MM.1S (cell line): ENCODE measurements at regions not wholly inside any gene's neighbourhood (a gene's known extent, or its start where the extent isn't known, plus 50 kb on each side); places are given as distances from the start of the nearest gene placed in this dataset.

Experiments used
- DNase-seq: peaks from one replicate; pipeline ENCODE4 v3.0.0-alpha.2; 2015
- H2AFZ ChIP-seq: fragments of 300-600 bp; sonication (generic); 2 replicates; pipeline ENCODE4 v1.6.0; 2016; ENCODE audit warnings: antibody characterized with exemption, low read length
- H3F3A ChIP-seq: fragments of 300-600 bp; sonication (generic); 2 replicates; pipeline ENCODE4 v1.6.1; 2016; ENCODE audit warnings: mild to moderate bottlenecking, antibody characterized with exemption, low read length, moderate library complexity, mixed read lengths; ENCODE audit not compliant: insufficient read depth
- H3K27ac ChIP-seq: fragments of 300-600 bp; sonication (generic); 2 replicates; pipeline ENCODE4 v1.5.1; 2016; ENCODE audit warnings: mild to moderate bottlenecking, low read length
- H3K27me3 ChIP-seq: fragments of 300-600 bp; sonication (generic); replicated peaks from 2 replicates; pipeline ENCODE4 v1.6.0; 2016; ENCODE audit warnings: low read length; ENCODE audit not compliant: insufficient read depth
- H3K36me3 ChIP-seq: fragments of 300-600 bp; sonication (generic); replicated peaks from 2 replicates; pipeline ENCODE4 v1.6.1; 2016; ENCODE audit warnings: mild to moderate bottlenecking, low read length, mixed read lengths; ENCODE audit not compliant: insufficient read depth
- H3K4me1 ChIP-seq: fragments of 300-600 bp; sonication (generic); 2 replicates; pipeline ENCODE4 v1.6.1; 2016; ENCODE audit warnings: low read length, mixed read lengths
- H3K4me2 ChIP-seq: fragments of 300-600 bp; sonication (generic); 2 replicates; pipeline ENCODE4 v1.6.0; 2016; ENCODE audit warnings: low read depth, low read length
- H3K4me3 ChIP-seq: fragments of 300-600 bp; sonication (generic); 2 replicates; pipeline ENCODE4 v1.5.1; 2016; ENCODE audit warnings: low read length, mixed read lengths
- H3K79me2 ChIP-seq: fragments of 300-600 bp; sonication (generic); 2 replicates; pipeline ENCODE4 v1.6.1; 2016; ENCODE audit warnings: mixed run types, low read length, mixed read lengths
- H3K9ac ChIP-seq: fragments of 300-600 bp; sonication (generic); 2 replicates; pipeline ENCODE4 v1.6.1; 2016; ENCODE audit warnings: low read length, mixed read lengths
- H3K9me2 ChIP-seq: fragments of 300-600 bp; sonication (generic); replicated peaks from 2 replicates; pipeline ENCODE4 v1.6.1; 2016; ENCODE audit warnings: mild to moderate bottlenecking, low read length, mixed read lengths; ENCODE audit not compliant: insufficient read depth
- H3K9me3 ChIP-seq: fragments of 300-600 bp; sonication (generic); replicated peaks from 2 replicates; pipeline ENCODE4 v1.6.1; 2016; ENCODE audit warnings: mild to moderate bottlenecking, low read length, mixed read lengths; ENCODE audit not compliant: insufficient read depth
- H4K20me1 ChIP-seq: fragments of 300-600 bp; sonication (generic); 2 replicates; pipeline ENCODE4 v1.6.1; 2016; ENCODE audit warnings: mild to moderate bottlenecking, low read length, moderate library complexity, mixed read lengths; ENCODE audit not compliant: insufficient read depth
- CTCF ChIP-seq: fragments of 300-600 bp; sonication (generic); IDR thresholded peaks from 2 replicates; pipeline ENCODE4 v1.5.1; 2016; ENCODE audit warnings: antibody characterized with exemption, low read length, mixed read lengths
- EZH2 ChIP-seq: fragments of 300-600 bp; sonication (generic); optimal IDR thresholded peaks from 2 replicates; pipeline ENCODE3; 2017; ENCODE audit warnings: low read depth, mild to moderate bottlenecking, antibody characterized with exemption, low read length, mixed read lengths
- EZH2phosphoT487 ChIP-seq: fragments of 300-600 bp; sonication (generic); IDR thresholded peaks from 2 replicates; pipeline ENCODE4 v1.6.1; 2018; ENCODE audit warnings: antibody characterized with exemption, low read length

DNA sequence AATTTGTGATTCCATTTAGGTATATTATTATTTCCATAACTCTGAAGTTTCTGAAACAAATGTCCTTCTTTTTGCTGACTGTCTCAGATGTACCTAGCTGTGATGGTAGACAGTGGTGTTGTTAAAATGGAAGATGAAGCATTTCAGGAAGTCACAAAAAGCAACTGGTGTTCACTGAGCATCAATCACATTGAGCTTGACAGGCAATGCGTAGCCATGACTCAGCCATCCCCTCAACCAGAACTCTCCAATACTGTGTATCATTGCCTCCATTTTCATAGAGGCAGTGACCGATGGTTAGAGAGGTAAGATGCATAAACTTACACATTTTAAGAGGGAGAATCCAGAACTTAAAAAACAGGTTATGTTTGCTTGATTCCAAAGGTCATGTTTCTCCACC is 434.0 kb downstream of the INHBA start:
- no peak for TF ChIP-seq EZH2
- H3F3A ChIP-seq, result no peaks in the 10 kb centered on the region
- no peaks in the 10 kb centered on the region for H3K27me3 ChIP-seq
- H3K79me2 ChIP-seq, result no peaks in the 10 kb centered on the region
- H3K4me2 ChIP-seq, result no peak overlapping the region
- no peaks in the 10 kb centered on the region for H3K9me3 ChIP-seq
- no peaks in the 10 kb centered on the region for H3K36me3 ChIP-seq
- no peak overlapping the region for H3K4me3 ChIP-seq
- DNase-seq, result no peak
- no peak overlapping the region for H2AFZ ChIP-seq
- H4K20me1 ChIP-seq, result no peaks in the 10 kb centered on the region
- no peaks in the 10 kb centered on the region for H3K9me2 ChIP-seq
- H3K4me1 ChIP-seq, result no peaks in the 10 kb centered on the region
- H3K9ac ChIP-seq, result no peak overlapping the region
- no peak overlapping the region for H3K27ac ChIP-seq

- Histone ChIP-seq H4K20me1 (no peaks in the 10 kb centered on the region), H3K27ac (no peak overlapping the region), H3K9me2 (no peaks in the 10 kb centered on the region), H3K4me1 (no peaks in the 10 kb centered on the region), H3K36me3 (no peaks in the 10 kb centered on the region), H3K4me3 (no peak overlapping the region), H3K9me3 (no peaks in the 10 kb centered on the region), H3K4me2 (no peak overlapping the region), H3K9ac (no peak overlapping the region), H3F3A (no peaks in the 10 kb centered on the region), H3K79me2 (no peaks in the 10 kb centered on the region), H3K27me3 (no peaks in the 10 kb centered on the region), H2AFZ (no peak overlapping the region)
- DNase-seq, result no peak
- TF ChIP-seq EZH2phosphoT487 (no peak), CTCF (no peak)
These were observed 441.8 kb downstream of the INHBA start for GRCh38 chr7:41261080-41261479.

DNA sequence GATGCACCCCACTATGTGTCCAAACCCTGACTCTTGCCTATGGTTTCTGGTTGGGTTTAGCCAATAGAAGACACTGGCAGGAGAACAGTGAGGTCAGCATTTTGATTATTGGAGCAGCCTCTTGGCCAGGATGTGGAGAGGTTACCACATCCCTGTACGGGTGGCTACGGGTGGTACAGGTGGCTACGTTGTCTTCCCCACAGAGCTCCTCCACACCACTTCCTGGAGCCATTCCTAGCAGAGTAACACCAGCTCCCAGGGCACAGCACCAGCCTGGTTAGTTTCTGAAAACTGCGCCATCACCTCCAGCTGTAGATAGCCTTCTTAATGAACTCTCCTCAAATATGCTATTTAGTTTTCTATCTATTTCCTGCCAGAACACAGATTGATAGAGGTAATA is 445.2 kb downstream of the INHBA start:
- H3K27me3 ChIP-seq, result no peaks in the 10 kb centered on the region
- H3K79me2 ChIP-seq, result no peaks in the 10 kb centered on the region
- no peaks in the 10 kb centered on the region for H3K9me2 ChIP-seq
- H3K36me3 ChIP-seq, result no peaks in the 10 kb centered on the region
- H3F3A ChIP-seq, result no peaks in the 10 kb centered on the region
- H3K4me3 ChIP-seq, result no peak overlapping the region
- no peaks in the 10 kb centered on the region for H3K4me1 ChIP-seq
- H3K9ac ChIP-seq, result no peak overlapping the region
- no peak overlapping the region for H3K4me2 ChIP-seq
- no peak overlapping the region for H3K27ac ChIP-seq
- no peak overlapping the region for H2AFZ ChIP-seq
- TF ChIP-seq EZH2 (no peak), EZH2phosphoT487 (no peak), CTCF (no peak)
- DNase-seq, result no peak
- no peaks in the 10 kb centered on the region for H4K20me1 ChIP-seq
- H3K9me3 ChIP-seq, result no peaks in the 10 kb centered on the region

DNA sequence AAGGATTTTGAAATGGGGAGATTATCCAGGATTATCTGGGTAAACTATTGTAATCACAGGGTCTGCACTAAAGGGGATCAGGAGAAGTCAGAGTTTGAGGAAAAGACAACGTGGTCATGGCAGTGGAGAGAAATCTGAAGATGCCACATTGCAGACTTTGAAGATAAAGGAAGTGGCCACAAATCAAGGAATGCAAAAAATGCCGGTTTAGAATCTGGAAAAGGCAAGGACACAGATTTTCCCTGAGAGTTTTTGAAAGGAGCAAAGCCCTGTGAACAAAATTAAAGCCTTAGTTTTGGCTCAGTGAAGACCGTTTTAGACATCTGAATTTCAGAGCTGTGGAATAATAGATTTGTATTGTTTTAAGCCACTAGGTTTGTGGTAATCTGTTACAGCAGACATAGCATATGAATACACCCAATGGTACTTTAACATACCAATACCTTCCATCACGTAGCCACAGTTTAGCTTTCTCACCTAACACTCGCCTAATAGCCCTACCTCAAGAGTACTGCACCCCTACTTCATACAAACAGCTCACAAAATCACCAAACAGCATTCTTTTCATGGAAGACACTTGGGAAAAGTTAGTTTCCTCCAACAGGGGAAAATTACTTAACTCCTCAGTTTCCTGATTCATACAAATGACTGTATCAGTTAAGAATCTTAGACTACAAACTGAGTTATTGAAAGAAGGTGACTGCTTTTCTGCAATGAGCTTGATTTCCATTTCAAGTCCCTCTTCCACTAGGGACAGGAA is 446.5 kb downstream of the INHBA start:
- Histone ChIP-seq H4K20me1 (no peaks in the 10 kb centered on the region), H3K4me2 (no peak overlapping the region), H3K27ac (no peak overlapping the region), H3K9ac (no peak overlapping the region), H3K36me3 (no peaks in the 10 kb centered on the region), H2AFZ (no peak overlapping the region), H3K4me3 (no peak overlapping the region), H3K27me3 (no peaks in the 10 kb centered on the region), H3K9me3 (no peaks in the 10 kb centered on the region), H3K4me1 (no peaks in the 10 kb centered on the region), H3F3A (no peaks in the 10 kb centered on the region), H3K79me2 (no peaks in the 10 kb centered on the region), H3K9me2 (no peaks in the 10 kb centered on the region)
- TF ChIP-seq EZH2 (no peak), CTCF (no peak), EZH2phosphoT487 (no peak)
- DNase-seq, result no peak
